ENCODE measurements at regions not wholly inside any gene's neighbourhood (a gene's known extent, or its start where the extent isn't known, plus 50 kb on each side); places are given as distances from the start of the nearest gene placed in this dataset.

DNA sequence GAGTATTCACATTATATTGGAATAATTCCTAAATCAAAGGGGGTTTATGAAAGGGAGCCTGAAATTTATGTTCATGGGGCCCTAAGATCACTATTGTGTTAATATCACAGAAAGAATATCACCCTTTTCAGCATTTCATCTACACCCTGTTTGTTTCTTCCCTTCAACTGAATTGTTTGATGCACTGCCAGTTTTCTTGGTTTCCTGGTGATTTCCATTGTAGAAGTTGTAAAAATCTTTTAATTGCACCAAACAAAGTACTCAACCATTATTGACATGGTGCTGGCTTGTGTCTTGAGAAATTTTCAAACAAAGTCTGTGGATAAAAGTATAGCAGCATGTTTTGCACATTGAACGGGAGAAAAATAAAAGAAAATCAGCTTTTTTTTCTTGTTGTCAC, 154.8 kb upstream of the PRKD1 start:
- TF ChIP-seq EP300 (IDR thresholded peaks at IDR 0.05; ENCODE audit: borderline replicate concordance) (no peak), FOXM1 (IDR thresholded peaks at IDR 0.05; ENCODE audit: borderline replicate concordance, low read depth) (no peak), CEBPB (IDR thresholded peaks at IDR 0.05) (no peak), ZBTB7A (IDR thresholded peaks at IDR 0.05; ENCODE audit: low read depth) (no peak), NFIC (IDR thresholded peaks at IDR 0.05) (no peak), CREB1 (IDR thresholded peaks at IDR 0.05; ENCODE audit: low read depth) (no peak), EGR1 (IDR thresholded peaks at IDR 0.05) (no peak), TAF1 (IDR thresholded peaks at IDR 0.05; ENCODE audit: low read depth) (no peak), TEAD4 (IDR thresholded peaks at IDR 0.05) (no peak), TCF12 (IDR thresholded peaks at IDR 0.05; ENCODE audit: low read depth) (no peak), RAD21 (IDR thresholded peaks at IDR 0.05; ENCODE audit: low read depth) (no peak), YY1 (IDR thresholded peaks at IDR 0.05; ENCODE audit: low read depth) (no peak)
- TF ChIP-seq, protein P1, sequence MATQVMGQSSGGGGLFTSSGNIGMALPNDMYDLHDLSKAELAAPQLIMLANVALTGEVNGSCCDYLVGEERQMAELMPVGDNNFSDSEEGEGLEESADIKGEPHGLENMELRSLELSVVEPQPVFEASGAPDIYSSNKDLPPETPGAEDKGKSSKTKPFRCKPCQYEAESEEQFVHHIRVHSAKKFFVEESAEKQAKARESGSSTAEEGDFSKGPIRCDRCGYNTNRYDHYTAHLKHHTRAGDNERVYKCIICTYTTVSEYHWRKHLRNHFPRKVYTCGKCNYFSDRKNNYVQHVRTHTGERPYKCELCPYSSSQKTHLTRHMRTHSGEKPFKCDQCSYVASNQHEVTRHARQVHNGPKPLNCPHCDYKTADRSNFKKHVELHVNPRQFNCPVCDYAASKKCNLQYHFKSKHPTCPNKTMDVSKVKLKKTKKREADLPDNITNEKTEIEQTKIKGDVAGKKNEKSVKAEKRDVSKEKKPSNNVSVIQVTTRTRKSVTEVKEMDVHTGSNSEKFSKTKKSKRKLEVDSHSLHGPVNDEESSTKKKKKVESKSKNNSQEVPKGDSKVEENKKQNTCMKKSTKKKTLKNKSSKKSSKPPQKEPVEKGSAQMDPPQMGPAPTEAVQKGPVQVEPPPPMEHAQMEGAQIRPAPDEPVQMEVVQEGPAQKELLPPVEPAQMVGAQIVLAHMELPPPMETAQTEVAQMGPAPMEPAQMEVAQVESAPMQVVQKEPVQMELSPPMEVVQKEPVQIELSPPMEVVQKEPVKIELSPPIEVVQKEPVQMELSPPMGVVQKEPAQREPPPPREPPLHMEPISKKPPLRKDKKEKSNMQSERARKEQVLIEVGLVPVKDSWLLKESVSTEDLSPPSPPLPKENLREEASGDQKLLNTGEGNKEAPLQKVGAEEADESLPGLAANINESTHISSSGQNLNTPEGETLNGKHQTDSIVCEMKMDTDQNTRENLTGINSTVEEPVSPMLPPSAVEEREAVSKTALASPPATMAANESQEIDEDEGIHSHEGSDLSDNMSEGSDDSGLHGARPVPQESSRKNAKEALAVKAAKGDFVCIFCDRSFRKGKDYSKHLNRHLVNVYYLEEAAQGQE (IDR thresholded peaks at IDR 0.05; ENCODE audit: low read depth) = no peak
- TF ChIP-seq, protein P2, sequence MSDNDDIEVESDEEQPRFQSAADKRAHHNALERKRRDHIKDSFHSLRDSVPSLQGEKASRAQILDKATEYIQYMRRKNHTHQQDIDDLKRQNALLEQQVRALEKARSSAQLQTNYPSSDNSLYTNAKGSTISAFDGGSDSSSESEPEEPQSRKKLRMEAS (IDR thresholded peaks at IDR 0.05) = no peak
- TF ChIP-seq, protein P3, sequence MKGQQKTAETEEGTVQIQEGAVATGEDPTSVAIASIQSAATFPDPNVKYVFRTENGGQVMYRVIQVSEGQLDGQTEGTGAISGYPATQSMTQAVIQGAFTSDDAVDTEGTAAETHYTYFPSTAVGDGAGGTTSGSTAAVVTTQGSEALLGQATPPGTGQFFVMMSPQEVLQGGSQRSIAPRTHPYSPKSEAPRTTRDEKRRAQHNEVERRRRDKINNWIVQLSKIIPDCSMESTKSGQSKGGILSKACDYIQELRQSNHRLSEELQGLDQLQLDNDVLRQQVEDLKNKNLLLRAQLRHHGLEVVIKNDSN (IDR thresholded peaks at IDR 0.05) = no peak

DNA sequence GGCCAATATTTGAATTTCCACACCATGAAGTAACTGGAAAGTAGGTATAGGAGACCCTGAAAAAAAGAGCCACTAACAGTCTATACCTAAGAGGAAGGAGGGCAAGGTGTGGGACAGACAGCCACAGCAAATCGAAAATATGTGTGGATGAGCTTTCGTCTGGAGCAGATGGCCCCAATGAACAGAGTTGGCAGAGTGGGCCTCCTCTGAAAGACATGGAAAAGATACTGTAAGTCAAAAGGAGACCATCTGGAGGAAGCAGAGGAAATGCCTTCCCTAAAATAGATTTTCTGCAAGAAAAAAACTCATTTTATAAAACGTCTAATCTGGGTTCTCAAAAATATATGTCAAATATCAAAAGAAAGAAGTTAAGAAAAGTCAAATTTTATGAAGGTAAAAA, 157.2 kb upstream of the PRKD1 start:
- TF ChIP-seq, protein P3 (IDR thresholded peaks at IDR 0.05) = no peak
- TF ChIP-seq TCF12 (IDR thresholded peaks at IDR 0.05; ENCODE audit: low read depth) = no peak
- TF ChIP-seq CREB1 (IDR thresholded peaks at IDR 0.05; ENCODE audit: low read depth) = no peak
- TF ChIP-seq FOXM1 (IDR thresholded peaks at IDR 0.05; ENCODE audit: borderline replicate concordance, low read depth) = no peak
- TF ChIP-seq, protein P1 (IDR thresholded peaks at IDR 0.05; ENCODE audit: low read depth) = no peak
- TF ChIP-seq EP300 (IDR thresholded peaks at IDR 0.05; ENCODE audit: borderline replicate concordance) = no peak
- TF ChIP-seq RAD21 (IDR thresholded peaks at IDR 0.05; ENCODE audit: low read depth) = no peak
- TF ChIP-seq YY1 (IDR thresholded peaks at IDR 0.05; ENCODE audit: low read depth) = no peak
- TF ChIP-seq EGR1 (IDR thresholded peaks at IDR 0.05) = no peak

DNA sequence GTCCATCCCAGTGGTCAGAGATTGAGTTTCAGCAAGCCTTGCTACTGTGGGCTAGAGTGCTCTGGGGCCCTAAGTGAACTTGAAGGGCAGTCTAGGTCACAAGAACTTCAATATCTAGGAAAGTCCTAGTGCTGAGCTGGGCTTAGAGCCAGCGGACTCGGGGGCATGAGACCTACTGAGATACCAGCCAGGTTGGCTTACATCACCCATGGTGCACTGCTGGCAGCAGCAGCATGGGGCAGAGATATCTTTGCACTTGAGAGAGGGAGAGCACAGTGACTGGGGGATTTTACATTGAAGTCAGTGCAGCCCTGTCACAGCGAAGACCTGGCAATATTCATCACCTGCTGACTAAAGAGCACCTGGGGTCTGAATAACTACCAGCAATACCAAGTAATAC, 158.3 kb upstream of the PRKD1 start:
- no peak for TF ChIP-seq TEAD4 (IDR thresholded peaks at IDR 0.05)
- TF ChIP-seq TAF1 (IDR thresholded peaks at IDR 0.05; ENCODE audit: low read depth) = no peak
- TF ChIP-seq, protein P1 (IDR thresholded peaks at IDR 0.05; ENCODE audit: low read depth) = no peak
- TF ChIP-seq YY1 (IDR thresholded peaks at IDR 0.05; ENCODE audit: low read depth) = no peak
- no peak for TF ChIP-seq EP300 (IDR thresholded peaks at IDR 0.05; ENCODE audit: borderline replicate concordance)
- TF ChIP-seq FOXM1 (IDR thresholded peaks at IDR 0.05; ENCODE audit: borderline replicate concordance, low read depth) = no peak
- no peak for TF ChIP-seq CEBPB (IDR thresholded peaks at IDR 0.05)
- TF ChIP-seq, protein P2 (IDR thresholded peaks at IDR 0.05) = no peak
- no peak for TF ChIP-seq TCF12 (IDR thresholded peaks at IDR 0.05; ENCODE audit: low read depth)
- TF ChIP-seq, protein P3 (IDR thresholded peaks at IDR 0.05) = no peak
- TF ChIP-seq RAD21 (IDR thresholded peaks at IDR 0.05; ENCODE audit: low read depth) = no peak
- TF ChIP-seq CREB1 (IDR thresholded peaks at IDR 0.05; ENCODE audit: low read depth) = no peak
- no peak for TF ChIP-seq EGR1 (IDR thresholded peaks at IDR 0.05)

DNA sequence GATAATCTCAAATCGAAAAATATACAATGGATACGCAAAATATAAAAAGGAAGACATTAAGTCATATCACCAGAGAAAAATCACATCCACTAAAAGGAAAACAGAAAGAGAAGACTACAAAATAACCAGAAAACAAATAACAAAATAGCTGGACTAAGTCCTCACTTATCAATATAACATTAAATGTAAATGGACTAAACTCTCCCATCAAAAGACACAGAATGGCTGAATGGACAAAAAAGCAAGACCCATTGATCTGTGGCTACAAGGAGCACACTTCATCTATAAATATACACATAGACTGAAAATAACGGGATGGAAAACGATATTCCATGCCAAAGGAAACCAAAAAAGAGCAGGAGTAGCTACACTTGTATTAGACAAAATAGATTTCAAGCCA, 161.0 kb upstream of the PRKD1 start:
- TF ChIP-seq RAD21 (IDR thresholded peaks at IDR 0.05; ENCODE audit: low read depth) (no peak), NFIC (IDR thresholded peaks at IDR 0.05) (no peak), CEBPB (IDR thresholded peaks at IDR 0.05) (no peak), TAF1 (IDR thresholded peaks at IDR 0.05; ENCODE audit: low read depth) (no peak)
- TF ChIP-seq, protein P2 (IDR thresholded peaks at IDR 0.05) = no peak
